Stomach smooth muscle (tissue), 2 donors: ENCODE measurements at regions not wholly inside any gene's neighbourhood (a gene's known extent, or its start where the extent isn't known, plus 50 kb on each side); places are given as distances from the start of the nearest gene placed in this dataset.

Source experiments
- H3K27ac ChIP-seq: one replicate; pipeline ENCODE4 v1.7.0; 2013; ENCODE audit warnings: mild to moderate bottlenecking, low read length, inconsistent platforms
- H3K27me3 ChIP-seq, 2 donors: one replicate each; pipeline ENCODE4 v1.7.0; 2013; ENCODE audit warnings: low read length in 2 of 2; ENCODE audit not compliant: insufficient read depth in 2 of 2, control insufficient read depth in 1 of 2
- H3K36me3 ChIP-seq, 2 donors: one replicate each; pipeline ENCODE4 v1.7.0; 2013; ENCODE audit warnings: low read length in 2 of 2; ENCODE audit not compliant: control insufficient read depth in 2 of 2, insufficient read depth in 2 of 2
- H3K4me1 ChIP-seq: one replicate; pipeline ENCODE4 v1.7.0; 2013; ENCODE audit warnings: low read length; ENCODE audit not compliant: control insufficient read depth, insufficient read depth
- H3K4me3 ChIP-seq, 2 donors: one replicate each; pipeline ENCODE4 v1.7.0; 2013; ENCODE audit warnings: low read length in 2 of 2
- H3K9ac ChIP-seq, 2 donors: one replicate each; pipeline ENCODE4 v1.7.0; 2013; ENCODE audit warnings: low read length in 2 of 2, mild to moderate bottlenecking in 1 of 2
- H3K9me3 ChIP-seq, 2 donors: one replicate each; pipeline ENCODE4 v1.7.0; 2013; ENCODE audit warnings: low read length in 2 of 2; ENCODE audit not compliant: control insufficient read depth in 2 of 2
- donor health status: healthy.
- donor health status: Pancreatic carcinoma.

- H3K9ac ChIP-seq = no peak overlapping the region
Measured at GRCh38 chrX:17206584-17206983, 168.4 kb upstream of the NHS start.

DNA sequence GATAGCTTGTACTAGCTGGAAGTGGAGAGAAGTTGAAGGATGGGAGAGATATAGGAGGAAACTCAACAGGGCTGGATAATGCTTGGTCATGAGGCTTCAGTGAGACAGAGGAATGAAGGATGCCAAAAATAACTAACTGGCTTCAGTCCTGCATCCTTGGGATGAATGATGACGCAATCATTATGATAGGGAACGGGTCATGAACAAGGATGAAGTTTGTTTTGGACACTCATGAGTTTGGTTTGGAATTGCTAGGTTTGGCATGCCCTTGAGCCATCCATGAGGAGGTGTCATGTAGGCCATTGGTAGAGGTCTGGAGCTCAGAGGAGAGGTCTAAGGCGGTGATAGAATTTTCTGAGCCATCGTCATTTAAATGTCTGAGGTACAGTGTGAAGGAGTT lies 160.0 kb upstream of the NHS start:
- no peak overlapping the region for H3K27ac ChIP-seq
- no peaks in the 10 kb centered on the region for H3K4me1 ChIP-seq
- no peak overlapping the region for H3K9ac ChIP-seq
- H3K9me3 ChIP-seq = peaks cover 2 to 10% of the 10 kb centered on the region in 2 donors
- no peak overlapping the region for H3K4me3 ChIP-seq
- no peaks in the 10 kb centered on the region for H3K27me3 ChIP-seq
- H3K36me3 ChIP-seq = no peaks in the 10 kb centered on the region

More at GRCh38 chrX:17206584-17206983, 168.4 kb upstream of the NHS start:
- Histone ChIP-seq H3K4me3 (no peak overlapping the region), H3K27ac (no peak overlapping the region), H3K4me1 (no peaks in the 10 kb centered on the region), H3K9me3 (peaks cover 0 to 2% of the 10 kb centered on the region in 2 donors), H3K27me3 (no peaks in the 10 kb centered on the region), H3K36me3 (no peaks in the 10 kb centered on the region)

GRCh38 chrX:17226736-17227135 lies 148.3 kb upstream of the NHS start:
- H3K36me3 ChIP-seq = no peaks in the 10 kb centered on the region
- peaks cover 0 to 6% of the 10 kb centered on the region in 2 donors for H3K9me3 ChIP-seq
- H3K4me3 ChIP-seq = no peak overlapping the region
- peaks cover 0 to 2% of the 10 kb centered on the region in 2 donors for H3K27me3 ChIP-seq
- no peak overlapping the region for H3K27ac ChIP-seq
- H3K4me1 ChIP-seq = no peaks in the 10 kb centered on the region
- no peak overlapping the region for H3K9ac ChIP-seq

DNA sequence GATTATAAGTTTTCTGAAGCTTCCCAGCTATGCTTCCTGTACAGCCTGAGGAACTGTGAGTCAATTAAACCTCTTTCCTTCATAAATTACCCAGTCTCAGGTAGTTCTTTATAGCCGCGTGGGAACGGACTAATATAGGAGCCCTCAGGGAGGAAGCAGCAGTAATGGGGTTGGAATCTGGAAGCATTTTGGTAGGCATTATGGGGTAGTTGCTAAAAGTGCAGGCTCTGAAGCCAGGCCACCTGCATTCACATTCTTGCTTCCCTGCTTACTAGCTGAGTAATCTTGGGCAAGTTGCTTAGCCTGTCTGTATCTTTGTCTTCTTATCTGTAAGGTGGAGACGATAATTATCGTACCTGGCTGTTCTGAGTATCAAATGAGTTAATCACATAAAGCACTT lies 137.9 kb upstream of the NHS start:
- H3K27ac ChIP-seq = no peak overlapping the region
- H3K27me3 ChIP-seq = peaks cover 0 to 2% of the 10 kb centered on the region in 2 donors
- H3K36me3 ChIP-seq = no peaks in the 10 kb centered on the region
- no peak overlapping the region for H3K4me3 ChIP-seq
- H3K9me3 ChIP-seq = no peaks in the 10 kb centered on the region
- no peak overlapping the region for H3K9ac ChIP-seq
- no peaks in the 10 kb centered on the region for H3K4me1 ChIP-seq

- no peak overlapping the region for H3K27ac ChIP-seq
- peaks cover 0 to 5% of the 10 kb centered on the region in 2 donors for H3K27me3 ChIP-seq
- no peak overlapping the region for H3K9ac ChIP-seq
- H3K9me3 ChIP-seq = no peaks in the 10 kb centered on the region
- no peaks in the 10 kb centered on the region for H3K36me3 ChIP-seq
- no peaks in the 10 kb centered on the region for H3K4me1 ChIP-seq
- H3K4me3 ChIP-seq = no peak overlapping the region
Measured at GRCh38 chrX:17242470-17242869, 132.5 kb upstream of the NHS start.

DNA sequence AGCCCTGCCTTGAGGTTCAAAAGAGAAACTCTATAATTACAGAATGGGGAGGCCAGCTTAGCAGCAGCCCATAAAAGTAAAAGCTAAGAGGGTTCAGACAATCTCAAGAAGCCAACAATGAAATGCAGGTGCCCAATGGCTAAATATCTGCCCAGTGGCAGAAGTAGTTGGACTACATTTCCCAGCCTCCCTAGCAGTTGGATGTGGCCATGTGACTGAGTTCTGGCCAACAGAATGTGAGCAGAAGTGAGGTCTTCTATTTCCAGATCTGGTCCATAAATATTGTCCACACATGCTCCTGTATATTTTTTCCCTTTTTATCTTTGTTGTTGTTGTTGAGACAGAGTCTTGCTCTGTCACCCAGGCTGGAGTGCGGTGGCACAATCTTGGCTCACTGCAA lies 127.9 kb upstream of the NHS start:
- H3K4me3 ChIP-seq = no peak overlapping the region
- H3K9me3 ChIP-seq = no peaks in the 10 kb centered on the region
- H3K27ac ChIP-seq = no peak overlapping the region
- H3K36me3 ChIP-seq = no peaks in the 10 kb centered on the region
- H3K27me3 ChIP-seq = peaks cover 0 to 2% of the 10 kb centered on the region in 2 donors
- no peak overlapping the region for H3K9ac ChIP-seq
- no peaks in the 10 kb centered on the region for H3K4me1 ChIP-seq

GRCh38 chrX:17262123-17262522 lies 112.9 kb upstream of the NHS start:
- no peak overlapping the region for H3K9ac ChIP-seq
- no peaks in the 10 kb centered on the region for H3K4me1 ChIP-seq
- no peak overlapping the region for H3K4me3 ChIP-seq
- H3K36me3 ChIP-seq = no peaks in the 10 kb centered on the region
- H3K27me3 ChIP-seq = no peaks in the 10 kb centered on the region
- no peaks in the 10 kb centered on the region for H3K9me3 ChIP-seq
- no peak overlapping the region for H3K27ac ChIP-seq

DNA sequence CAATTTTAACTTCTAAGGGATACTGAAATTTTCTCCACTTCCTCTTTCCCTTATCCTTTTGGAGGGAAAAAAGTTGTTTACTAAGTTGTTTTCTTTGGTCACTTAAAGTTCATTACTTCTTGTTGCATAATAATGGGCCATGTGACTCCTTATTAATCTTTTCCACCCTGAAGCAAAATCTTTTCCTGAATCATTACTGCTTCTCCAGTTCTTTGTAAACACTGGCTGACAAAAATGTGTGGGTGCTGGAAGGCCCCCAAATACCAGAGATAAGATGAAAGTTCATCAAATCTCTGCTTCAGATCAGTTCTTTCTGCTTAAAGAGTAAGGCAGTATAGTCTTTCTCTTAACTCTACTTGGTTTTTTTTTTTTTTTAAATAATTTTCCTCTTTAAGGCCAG lies 108.9 kb upstream of the NHS start:
- H3K9ac ChIP-seq = no peak overlapping the region
- no peaks in the 10 kb centered on the region for H3K36me3 ChIP-seq
- no peak overlapping the region for H3K4me3 ChIP-seq
- H3K27ac ChIP-seq = no peak overlapping the region
- no peaks in the 10 kb centered on the region for H3K27me3 ChIP-seq
- H3K9me3 ChIP-seq = no peaks in the 10 kb centered on the region
- H3K4me1 ChIP-seq = no peaks in the 10 kb centered on the region

DNA sequence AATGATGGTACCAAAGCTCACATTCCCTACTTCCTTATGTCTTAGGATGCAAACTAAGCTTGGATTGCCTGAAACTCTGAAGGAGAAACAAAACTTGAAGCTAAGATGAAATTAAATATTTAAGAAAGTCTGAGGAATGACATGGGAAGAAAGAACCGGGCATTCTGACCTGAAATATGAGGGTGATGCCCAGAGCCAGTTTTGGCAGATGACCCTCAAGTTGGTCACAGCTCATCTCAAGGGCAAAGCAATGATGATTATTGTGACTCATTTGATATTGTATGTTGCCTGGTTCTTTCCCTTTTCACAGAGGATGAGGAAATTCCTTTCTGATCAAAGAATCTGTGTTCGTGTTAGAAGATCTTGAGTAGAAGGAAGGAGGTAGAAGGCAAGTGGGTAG lies 96.0 kb upstream of the NHS start:
- H3K27me3 ChIP-seq = peaks cover 0 to 4% of the 10 kb centered on the region in 2 donors
- H3K4me3 ChIP-seq = no peak overlapping the region
- H3K36me3 ChIP-seq = no peaks in the 10 kb centered on the region
- H3K9me3 ChIP-seq = no peaks in the 10 kb centered on the region
- no peak overlapping the region for H3K9ac ChIP-seq
- H3K27ac ChIP-seq = no peak overlapping the region
- H3K4me1 ChIP-seq = no peaks in the 10 kb centered on the region

DNA sequence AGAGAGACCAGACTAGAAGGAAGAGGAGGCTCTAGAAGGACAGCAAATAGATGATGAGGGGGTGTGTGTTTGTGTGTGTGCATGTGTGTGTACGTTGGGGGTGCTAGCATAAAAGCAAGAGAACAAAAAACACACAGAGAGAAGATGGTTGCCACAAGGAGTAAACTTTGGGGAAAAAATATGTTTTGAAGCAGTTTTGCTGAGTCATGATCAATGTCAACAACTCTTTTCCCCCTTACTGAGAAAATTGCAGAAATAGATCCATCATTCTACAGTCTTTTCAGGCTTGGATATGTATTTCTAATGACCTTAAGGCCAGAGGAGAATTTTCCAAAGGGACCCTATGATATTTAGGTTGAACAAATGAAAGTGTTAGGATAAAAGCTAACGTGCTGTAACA lies 89.0 kb upstream of the NHS start:
- Histone ChIP-seq H3K27ac (no peak overlapping the region), H3K36me3 (no peaks in the 10 kb centered on the region), H3K4me3 (no peak overlapping the region), H3K9me3 (peaks cover 0 to 6% of the 10 kb centered on the region in 2 donors), H3K4me1 (peaks cover 3% of the 10 kb centered on the region), H3K27me3 (no peaks in the 10 kb centered on the region), H3K9ac (no peak overlapping the region)

DNA sequence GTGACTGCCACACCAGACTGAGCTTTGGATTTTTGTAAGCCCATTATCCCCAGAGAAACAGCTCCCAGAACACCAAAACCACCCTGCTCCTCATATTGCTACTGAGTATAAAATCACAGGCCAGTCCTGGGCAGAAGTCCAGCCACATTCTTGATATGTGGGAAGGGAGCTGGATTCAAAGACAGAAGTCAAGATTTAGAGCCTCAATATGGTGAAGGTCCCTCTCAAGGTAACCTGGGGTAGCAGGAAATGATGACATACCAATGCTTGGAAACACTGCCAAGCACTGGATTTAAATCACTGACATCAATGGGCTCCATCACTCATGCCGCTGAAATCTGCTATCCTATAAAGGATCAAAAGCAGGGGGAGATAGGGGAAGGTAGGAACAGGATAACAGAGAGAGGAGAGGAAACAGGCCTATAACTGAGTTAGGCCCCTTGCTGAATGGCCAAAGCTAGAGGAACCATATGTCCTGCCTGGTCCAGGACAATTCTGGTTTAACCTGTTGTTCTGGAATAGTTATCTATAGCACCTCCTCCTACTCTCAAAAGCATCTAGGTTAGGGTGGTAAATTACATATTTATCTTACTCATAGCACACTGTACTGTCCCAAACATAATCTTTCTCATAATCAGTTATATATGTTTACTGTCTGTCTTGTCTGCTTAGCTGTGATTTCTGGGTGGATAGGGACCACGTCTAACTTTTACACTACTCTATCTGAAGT lies 83.7 kb upstream of the NHS start:
- peak overlapping the region; percentile 50 for H3K27ac ChIP-seq
- H3K27me3 ChIP-seq = no peaks in the 10 kb centered on the region
- no peak overlapping the region for H3K4me3 ChIP-seq
- H3K4me1 ChIP-seq = peaks cover 5% of the 10 kb centered on the region
- H3K9me3 ChIP-seq = peaks cover 0 to 6% of the 10 kb centered on the region in 2 donors
- no peaks in the 10 kb centered on the region for H3K36me3 ChIP-seq
- peak overlapping the region in 1 of 2 donors; percentile 53 for H3K9ac ChIP-seq
